ENCODE measurements at regions not wholly inside any gene's neighbourhood (a gene's known extent, or its start where the extent isn't known, plus 50 kb on each side); places are given as distances from the start of the nearest gene placed in this dataset.
A peak's percentile ranks its signal among the peaks of the same experiment; 100 is the strongest.

GRCh38 chrX:78603908-78604307 lies 55.2 kb downstream of the RTL3 start:
- H3K4me1 Mint-ChIP-seq, result no peaks in the 10 kb centered on the region
- H3K36me3 Mint-ChIP-seq (ENCODE audit: low read depth), result no peaks in the 10 kb centered on the region
- no peak for DNase-seq
- no peak overlapping the region for H3K4me3 Mint-ChIP-seq
- peaks cover 22% of the 10 kb centered on the region for H3K9me3 Mint-ChIP-seq
- no peak for TF ChIP-seq CTCF (IDR thresholded peaks at IDR 0.05)
- no peaks in the 10 kb centered on the region for H3K27me3 Mint-ChIP-seq (ENCODE audit: low read depth, poor library complexity)
- no peak overlapping the region for H3K27ac Mint-ChIP-seq

GRCh38 chrX:78595901-78596502 lies 63.1 kb downstream of the RTL3 start:
- no peaks in the 10 kb centered on the region for H3K4me1 Mint-ChIP-seq
- no peak overlapping the region for H3K4me3 Mint-ChIP-seq
- H3K27me3 Mint-ChIP-seq (ENCODE audit: low read depth, poor library complexity), result no peaks in the 10 kb centered on the region
- no peak overlapping the region for H3K27ac Mint-ChIP-seq
- DNase-seq, result peak; percentile 40
- H3K36me3 Mint-ChIP-seq (ENCODE audit: low read depth), result no peaks in the 10 kb centered on the region
- peaks cover 40% of the 10 kb centered on the region for H3K9me3 Mint-ChIP-seq
- TF ChIP-seq CTCF (IDR thresholded peaks at IDR 0.05), result peak; percentile 38

- no peak overlapping the region for H3K4me3 Mint-ChIP-seq
- H3K27me3 Mint-ChIP-seq (ENCODE audit: low read depth, poor library complexity), result no peaks in the 10 kb centered on the region
- H3K4me1 Mint-ChIP-seq, result no peaks in the 10 kb centered on the region
- H3K9me3 Mint-ChIP-seq, result peaks cover 25% of the 10 kb centered on the region
- no peak for TF ChIP-seq CTCF (IDR thresholded peaks at IDR 0.05)
- H3K36me3 Mint-ChIP-seq (ENCODE audit: low read depth), result no peaks in the 10 kb centered on the region
- H3K27ac Mint-ChIP-seq, result no peak overlapping the region
- no peak for DNase-seq
Observed at GRCh38 chrX:78593701-78594100, 65.4 kb downstream of the RTL3 start.

- Mint-ChIP-seq H3K27me3 (ENCODE audit: low read depth, poor library complexity) (no peaks in the 10 kb centered on the region), H3K36me3 (ENCODE audit: low read depth) (no peaks in the 10 kb centered on the region), H3K4me3 (no peak overlapping the region), H3K27ac (no peak overlapping the region), H3K4me1 (no peaks in the 10 kb centered on the region), H3K9me3 (peaks cover 28% of the 10 kb centered on the region)
- no peak for TF ChIP-seq CTCF (IDR thresholded peaks at IDR 0.05)
- no peak for DNase-seq
Observed at GRCh38 chrX:78592030-78592429, 67.1 kb downstream of the RTL3 start.

GRCh38 chrX:78574306-78574705 lies 84.8 kb downstream of the RTL3 start:
- Mint-ChIP-seq H3K36me3 (ENCODE audit: low read depth) (no peaks in the 10 kb centered on the region), H3K27me3 (ENCODE audit: low read depth, poor library complexity) (no peaks in the 10 kb centered on the region), H3K9me3 (peaks cover 23% of the 10 kb centered on the region), H3K27ac (no peak overlapping the region), H3K4me3 (no peak overlapping the region), H3K4me1 (no peaks in the 10 kb centered on the region)
- DNase-seq, result no peak
- TF ChIP-seq CTCF (IDR thresholded peaks at IDR 0.05), result no peak

- Mint-ChIP-seq H3K9me3 (peaks cover 23% of the 10 kb centered on the region), H3K27ac (no peak overlapping the region), H3K4me1 (no peaks in the 10 kb centered on the region), H3K27me3 (ENCODE audit: low read depth, poor library complexity) (no peaks in the 10 kb centered on the region), H3K36me3 (ENCODE audit: low read depth) (no peaks in the 10 kb centered on the region), H3K4me3 (no peak overlapping the region)
- TF ChIP-seq CTCF (IDR thresholded peaks at IDR 0.05), result no peak
- no peak for DNase-seq
Observed at GRCh38 chrX:78573630-78574029, 85.5 kb downstream of the RTL3 start.

Measured in nephron progenitor cell (in vitro differentiated cells).